GM13977 (cell line): ENCODE measurements at regions not wholly inside any gene's neighbourhood (a gene's known extent, or its start where the extent isn't known, plus 50 kb on each side); places are given as distances from the start of the nearest gene placed in this dataset.
A peak's percentile ranks its signal among the peaks of the same experiment; 100 is the strongest.

Experiments used
- DNase-seq: peaks from one replicate; pipeline ENCODE4 v3.0.0; 2012; ENCODE audit warnings: low spot score
- in situ Hi-C: fragments of 300-500 bp; cut with MboI; formaldehyde crosslinking; loops from one replicate; pipeline ENCODE4 v1.12.0; 2022; ENCODE audit warnings: low sequenced_read_pairs, low pct_unique_long_range_greater_than_20kb, mixed read lengths, inconsistent platforms; ENCODE audit not compliant: unreplicated experiment
- TF ChIP-seq, protein P1 (sequence below): IDR thresholded peaks from 2 replicates; pipeline ENCODE4 v1.5.1; 2012; ENCODE audit warnings: mild to moderate bottlenecking, control low read depth; ENCODE audit not compliant: insufficient read depth; ENCODE audit errors: extremely low read depth, missing control alignments

GRCh38 chr9:85212887-85213286, 528.9 kb downstream of the AGTPBP1 start:
- in situ Hi-C loops = no loop called here
- DNase-seq = peak; percentile 20
- TF ChIP-seq, protein P1, sequence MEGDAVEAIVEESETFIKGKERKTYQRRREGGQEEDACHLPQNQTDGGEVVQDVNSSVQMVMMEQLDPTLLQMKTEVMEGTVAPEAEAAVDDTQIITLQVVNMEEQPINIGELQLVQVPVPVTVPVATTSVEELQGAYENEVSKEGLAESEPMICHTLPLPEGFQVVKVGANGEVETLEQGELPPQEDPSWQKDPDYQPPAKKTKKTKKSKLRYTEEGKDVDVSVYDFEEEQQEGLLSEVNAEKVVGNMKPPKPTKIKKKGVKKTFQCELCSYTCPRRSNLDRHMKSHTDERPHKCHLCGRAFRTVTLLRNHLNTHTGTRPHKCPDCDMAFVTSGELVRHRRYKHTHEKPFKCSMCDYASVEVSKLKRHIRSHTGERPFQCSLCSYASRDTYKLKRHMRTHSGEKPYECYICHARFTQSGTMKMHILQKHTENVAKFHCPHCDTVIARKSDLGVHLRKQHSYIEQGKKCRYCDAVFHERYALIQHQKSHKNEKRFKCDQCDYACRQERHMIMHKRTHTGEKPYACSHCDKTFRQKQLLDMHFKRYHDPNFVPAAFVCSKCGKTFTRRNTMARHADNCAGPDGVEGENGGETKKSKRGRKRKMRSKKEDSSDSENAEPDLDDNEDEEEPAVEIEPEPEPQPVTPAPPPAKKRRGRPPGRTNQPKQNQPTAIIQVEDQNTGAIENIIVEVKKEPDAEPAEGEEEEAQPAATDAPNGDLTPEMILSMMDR = no peak

GRCh38 chr9:85212209-85212608, 529.5 kb downstream of the AGTPBP1 start:
- in situ Hi-C loops = no loop called here
- DNase-seq = no peak
- TF ChIP-seq, protein P1 = no peak

GRCh38 chr9:85208666-85209065, 533.1 kb downstream of the AGTPBP1 start:
- DNase-seq = no peak
- in situ Hi-C loops = no loop called here
- TF ChIP-seq, protein P1 = no peak

DNA sequence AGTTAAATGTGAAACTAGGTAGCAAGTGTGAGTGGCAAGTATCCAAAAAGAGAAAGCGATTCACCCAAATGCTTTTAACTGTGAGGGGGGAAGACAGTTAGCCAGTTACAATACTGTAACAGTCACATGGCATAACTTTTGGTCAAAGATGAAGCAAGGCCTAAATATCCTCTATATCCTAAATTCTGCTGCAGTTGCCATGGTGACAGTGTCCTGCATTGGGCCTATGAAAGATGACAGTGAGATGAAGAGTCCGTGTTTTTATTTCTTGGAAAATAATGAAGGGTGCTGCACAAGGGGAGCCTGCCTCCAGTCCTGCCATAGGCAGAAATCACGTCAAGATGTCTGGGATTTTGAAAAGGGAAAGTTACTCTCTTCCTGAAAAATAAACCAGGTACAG, 534.6 kb downstream of the NTRK2 start:
- no peak for DNase-seq
- TF ChIP-seq, protein P1 = no peak
- in situ Hi-C loops = no loop called here

DNA sequence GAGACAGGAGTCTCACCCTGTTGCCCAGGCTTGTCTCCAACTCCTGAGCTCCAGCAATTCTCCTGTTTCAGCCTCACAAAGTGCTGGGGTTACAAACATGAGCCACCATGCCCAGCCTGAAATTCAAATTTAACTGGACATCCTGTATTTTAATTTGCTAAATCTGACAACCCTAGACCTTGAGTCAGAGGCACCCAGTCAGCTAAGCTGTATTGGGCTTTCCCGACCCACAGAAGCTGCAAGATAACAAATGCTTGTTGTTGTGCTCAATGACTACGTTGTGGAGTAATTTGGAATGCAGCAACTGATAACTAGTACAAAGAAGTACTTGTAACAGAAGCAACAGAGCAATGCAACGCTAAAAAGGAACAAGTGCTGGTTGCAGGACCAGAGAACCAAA, 533.1 kb downstream of the NTRK2 start:
- TF ChIP-seq, protein P1 = no peak
- in situ Hi-C loops = no loop called here

GRCh38 chr9:85200726-85201404, 531.3 kb downstream of the NTRK2 start:
- in situ Hi-C loops = no loop called here
- TF ChIP-seq, protein P1 = no peak
- no peak for DNase-seq

More for the DNA sequence above, 533.1 kb downstream of the NTRK2 start:
- no peak for DNase-seq

GRCh38 chr9:85199866-85200495, 530.5 kb downstream of the NTRK2 start:
- TF ChIP-seq, protein P1 = no peak
- DNase-seq = no peak
- in situ Hi-C loops = no loop called here
